ENCODE measurements at regions not wholly inside any gene's neighbourhood (a gene's known extent, or its start where the extent isn't known, plus 50 kb on each side); places are given as distances from the start of the nearest gene placed in this dataset.

DNA sequence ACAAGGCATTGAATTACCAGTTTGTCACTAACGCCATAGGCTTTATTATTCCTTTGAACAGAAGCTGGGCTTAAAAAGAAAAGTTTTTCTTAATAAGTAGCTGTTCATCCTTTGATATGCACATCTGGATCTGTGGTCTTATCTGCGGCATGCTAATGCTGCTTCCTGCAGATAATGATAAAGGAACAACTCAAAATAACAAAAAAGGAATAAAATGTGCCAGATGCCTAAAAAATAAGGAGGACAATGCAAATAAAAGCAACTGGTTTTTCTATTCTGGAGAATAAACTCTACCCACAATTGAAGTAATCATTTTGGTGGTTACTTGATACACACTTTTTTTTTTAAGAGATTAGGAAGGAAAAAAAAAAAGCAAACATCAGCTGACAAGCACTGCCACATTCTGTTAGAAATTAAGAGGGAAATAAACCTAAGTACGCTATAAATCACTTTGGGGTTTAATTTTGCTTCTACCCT lies 156.8 kb upstream of the SALL4 start:
- TF ChIP-seq, protein P1, sequence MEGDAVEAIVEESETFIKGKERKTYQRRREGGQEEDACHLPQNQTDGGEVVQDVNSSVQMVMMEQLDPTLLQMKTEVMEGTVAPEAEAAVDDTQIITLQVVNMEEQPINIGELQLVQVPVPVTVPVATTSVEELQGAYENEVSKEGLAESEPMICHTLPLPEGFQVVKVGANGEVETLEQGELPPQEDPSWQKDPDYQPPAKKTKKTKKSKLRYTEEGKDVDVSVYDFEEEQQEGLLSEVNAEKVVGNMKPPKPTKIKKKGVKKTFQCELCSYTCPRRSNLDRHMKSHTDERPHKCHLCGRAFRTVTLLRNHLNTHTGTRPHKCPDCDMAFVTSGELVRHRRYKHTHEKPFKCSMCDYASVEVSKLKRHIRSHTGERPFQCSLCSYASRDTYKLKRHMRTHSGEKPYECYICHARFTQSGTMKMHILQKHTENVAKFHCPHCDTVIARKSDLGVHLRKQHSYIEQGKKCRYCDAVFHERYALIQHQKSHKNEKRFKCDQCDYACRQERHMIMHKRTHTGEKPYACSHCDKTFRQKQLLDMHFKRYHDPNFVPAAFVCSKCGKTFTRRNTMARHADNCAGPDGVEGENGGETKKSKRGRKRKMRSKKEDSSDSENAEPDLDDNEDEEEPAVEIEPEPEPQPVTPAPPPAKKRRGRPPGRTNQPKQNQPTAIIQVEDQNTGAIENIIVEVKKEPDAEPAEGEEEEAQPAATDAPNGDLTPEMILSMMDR (conservative IDR thresholded peaks at IDR 0.05; ENCODE audit: low read length): no peak
- TF ChIP-seq EZH2phosphoT487 (IDR thresholded peaks at IDR 0.05; ENCODE audit: borderline replicate concordance, low read depth, low read length): no peak
